Tibial nerve (tissue), 4 donors: ENCODE measurements at regions not wholly inside any gene's neighbourhood (a gene's known extent, or its start where the extent isn't known, plus 50 kb on each side); places are given as distances from the start of the nearest gene placed in this dataset.

ENCODE experiments used
- DNase-seq, 2 donors: peaks; one replicate each; pipeline ENCODE4 v3.0.0-alpha.2; 2019; ENCODE audit warnings: low spot score in 2 of 2
- H3K27ac ChIP-seq, 4 donors: fragments of 200-600 bp; sonication (generic) in 3 of 4; one replicate each; pipeline ENCODE4 v1.5.1; 2017 to 2019; ENCODE audit warnings: mild to moderate bottlenecking in 1 of 4
- H3K27me3 ChIP-seq, 2 donors: fragments of 200-600 bp; sonication (generic) in 1 of 2; one replicate each; pipeline versions ENCODE4 v1.5.1 to v1.6.0; 2017 to 2019
- H3K36me3 ChIP-seq, 3 donors: fragments of 200-600 bp; sonication (generic); one replicate each; pipeline ENCODE4 v1.5.1; 2018 to 2019
- H3K4me1 ChIP-seq, 4 donors: fragments of 200-600 bp; sonication (generic) in 3 of 4; one replicate each; pipeline ENCODE4 v1.5.1; 2017 to 2019
- H3K4me3 ChIP-seq, 4 donors: fragments of 200-600 bp; sonication (generic) in 3 of 4; one replicate each; pipeline ENCODE4 v1.5.1; 2017 to 2019; ENCODE audit warnings: mild to moderate bottlenecking in 1 of 4, moderate library complexity in 1 of 4
- H3K9me3 ChIP-seq, 4 donors: fragments of 200-600 bp; sonication (generic) in 3 of 4; one replicate each; pipeline ENCODE4 v1.5.1; 2017 to 2019
- EP300 ChIP-seq, 2 donors: sonication (generic); formaldehyde crosslinking; IDR thresholded peaks; one replicate each; pipeline ENCODE4 v1.6.1; 2017; ENCODE audit warnings: antibody characterized with exemption in 2 of 2, mild to moderate bottlenecking in 1 of 2
- POLR2A ChIP-seq, 2 donors: fragments of 450-650 bp; IDR thresholded peaks; one replicate each; pipeline ENCODE4 v1.6.1; 2017; ENCODE audit warnings: antibody characterized with exemption in 2 of 2, mild to moderate bottlenecking in 2 of 2, moderate library complexity in 2 of 2
- WGBS, 2 donors: methylation state at CpG; one replicate each; pipeline ENCODE4 v1.1.5; 2018; 5-methylcytosine and 5-hydroxymethylcytosine counted together
- TF ChIP-seq, protein P1 (sequence below), 5 experiments: fragments of 200-600 bp in 3 of 5; fragments of 450-650 bp in 2 of 5; sonication (generic) in 3 of 5; IDR thresholded peaks; one replicate each; pipeline ENCODE4 v1.5.1; 2016 to 2019; ENCODE audit warnings: antibody characterized with exemption in 5 of 5, mild to moderate bottlenecking in 3 of 5, moderate library complexity in 2 of 5

DNA sequence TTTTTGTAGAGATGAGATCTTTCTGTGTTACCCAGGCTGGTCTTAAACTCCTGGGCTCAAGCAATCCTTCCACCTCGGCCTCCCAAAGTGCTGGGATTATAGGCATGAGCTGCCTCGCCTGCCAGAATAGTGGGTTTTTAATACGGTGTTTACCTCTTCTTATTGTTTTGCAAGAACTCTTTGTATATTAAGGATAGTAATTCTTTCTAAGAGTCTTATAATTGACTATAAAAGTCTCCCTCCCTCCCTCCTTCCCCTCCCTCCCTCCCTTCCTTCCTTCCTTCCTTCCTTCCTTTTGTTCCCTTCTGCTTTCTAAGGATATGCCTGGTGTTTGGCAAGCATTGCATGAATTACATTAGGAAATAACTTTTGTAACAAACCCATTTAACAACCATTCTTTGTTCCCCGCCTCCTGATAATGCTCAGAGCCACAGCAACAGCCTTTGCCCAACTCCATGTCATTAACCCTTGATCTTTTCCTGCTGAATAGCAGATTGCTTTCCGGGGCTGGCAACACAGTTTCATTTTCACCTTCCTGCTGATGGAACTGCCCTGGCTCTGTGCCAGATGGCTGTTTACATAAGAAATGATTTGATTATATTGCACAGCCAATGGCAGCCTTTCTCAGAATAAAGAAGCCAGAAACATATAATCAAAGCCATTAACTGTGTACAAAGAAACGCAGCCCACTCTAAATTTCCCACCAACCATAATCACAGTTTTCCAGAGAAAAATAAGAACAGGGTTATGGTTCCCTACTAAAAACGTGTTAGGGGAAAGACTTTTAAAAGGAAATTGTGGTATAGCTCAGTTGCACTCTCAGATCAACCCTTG lies 143.7 kb upstream of the PTPN1 start:
- Histone ChIP-seq H3K27ac (peak overlapping the region in 1 of 4 donors; percentile 28), H3K27me3 (no peaks in the 10 kb centered on the region), H3K9me3 (peaks cover 0 to 4% (median 0%) of the 10 kb centered on the region in 4 donors), H3K4me3 (no peak overlapping the region), H3K4me1 (peaks cover 0 to 5% (median 2%) of the 10 kb centered on the region in 4 donors), H3K36me3 (no peaks in the 10 kb centered on the region)
- WGBS, 2 donors: 41 to 42% methylated on average over 7 of the region's 7 CpGs
- TF ChIP-seq EP300 (IDR thresholded peaks at IDR 0.05): peak in 1 of 2 donors; percentile 76
- TF ChIP-seq POLR2A (IDR thresholded peaks at IDR 0.05): no peak
- DNase-seq: peak in 1 of 2 donors; percentile 67

DNA sequence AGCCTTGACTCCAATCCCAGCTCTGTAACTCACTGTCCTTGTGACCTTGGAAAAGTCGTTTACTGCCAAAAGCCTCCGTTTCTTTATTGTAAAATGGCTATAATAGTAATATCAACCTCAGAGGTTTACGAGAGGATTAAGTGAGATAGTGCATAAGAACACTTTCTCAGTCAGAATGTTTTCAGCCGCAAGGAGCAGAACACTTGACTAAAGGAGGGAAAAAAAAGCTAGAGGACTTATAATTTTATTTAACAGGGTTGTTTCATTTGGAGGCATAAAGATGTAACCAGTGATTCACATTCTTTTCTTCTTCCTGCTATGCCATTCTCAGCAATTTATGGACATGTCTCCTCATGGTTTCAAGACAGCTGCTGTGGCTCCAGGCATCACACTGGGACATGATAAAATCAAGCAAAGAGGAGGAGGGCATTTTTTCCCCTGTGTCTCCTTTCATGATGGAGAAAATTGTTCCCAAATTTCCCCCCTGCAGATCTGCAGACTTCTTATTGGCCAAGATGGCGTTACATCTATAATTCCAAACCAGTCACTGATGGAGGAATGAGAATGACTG lies 143.0 kb upstream of the PTPN1 start:
- Histone ChIP-seq H3K4me3 (no peak overlapping the region), H3K9me3 (peaks cover 0 to 4% (median 0%) of the 10 kb centered on the region in 4 donors), H3K27me3 (no peaks in the 10 kb centered on the region), H3K27ac (no peak overlapping the region), H3K4me1 (peaks cover 0 to 5% (median 2%) of the 10 kb centered on the region in 4 donors), H3K36me3 (no peaks in the 10 kb centered on the region)
- no peak for DNase-seq
- no peak for TF ChIP-seq EP300 (IDR thresholded peaks at IDR 0.05)
- TF ChIP-seq, protein P1, sequence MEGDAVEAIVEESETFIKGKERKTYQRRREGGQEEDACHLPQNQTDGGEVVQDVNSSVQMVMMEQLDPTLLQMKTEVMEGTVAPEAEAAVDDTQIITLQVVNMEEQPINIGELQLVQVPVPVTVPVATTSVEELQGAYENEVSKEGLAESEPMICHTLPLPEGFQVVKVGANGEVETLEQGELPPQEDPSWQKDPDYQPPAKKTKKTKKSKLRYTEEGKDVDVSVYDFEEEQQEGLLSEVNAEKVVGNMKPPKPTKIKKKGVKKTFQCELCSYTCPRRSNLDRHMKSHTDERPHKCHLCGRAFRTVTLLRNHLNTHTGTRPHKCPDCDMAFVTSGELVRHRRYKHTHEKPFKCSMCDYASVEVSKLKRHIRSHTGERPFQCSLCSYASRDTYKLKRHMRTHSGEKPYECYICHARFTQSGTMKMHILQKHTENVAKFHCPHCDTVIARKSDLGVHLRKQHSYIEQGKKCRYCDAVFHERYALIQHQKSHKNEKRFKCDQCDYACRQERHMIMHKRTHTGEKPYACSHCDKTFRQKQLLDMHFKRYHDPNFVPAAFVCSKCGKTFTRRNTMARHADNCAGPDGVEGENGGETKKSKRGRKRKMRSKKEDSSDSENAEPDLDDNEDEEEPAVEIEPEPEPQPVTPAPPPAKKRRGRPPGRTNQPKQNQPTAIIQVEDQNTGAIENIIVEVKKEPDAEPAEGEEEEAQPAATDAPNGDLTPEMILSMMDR (IDR thresholded peaks at IDR 0.05): no peak
- no peak for TF ChIP-seq POLR2A (IDR thresholded peaks at IDR 0.05)
- WGBS, 2 donors: 63 to 69% methylated on average over 5 of the region's 5 CpGs

DNA sequence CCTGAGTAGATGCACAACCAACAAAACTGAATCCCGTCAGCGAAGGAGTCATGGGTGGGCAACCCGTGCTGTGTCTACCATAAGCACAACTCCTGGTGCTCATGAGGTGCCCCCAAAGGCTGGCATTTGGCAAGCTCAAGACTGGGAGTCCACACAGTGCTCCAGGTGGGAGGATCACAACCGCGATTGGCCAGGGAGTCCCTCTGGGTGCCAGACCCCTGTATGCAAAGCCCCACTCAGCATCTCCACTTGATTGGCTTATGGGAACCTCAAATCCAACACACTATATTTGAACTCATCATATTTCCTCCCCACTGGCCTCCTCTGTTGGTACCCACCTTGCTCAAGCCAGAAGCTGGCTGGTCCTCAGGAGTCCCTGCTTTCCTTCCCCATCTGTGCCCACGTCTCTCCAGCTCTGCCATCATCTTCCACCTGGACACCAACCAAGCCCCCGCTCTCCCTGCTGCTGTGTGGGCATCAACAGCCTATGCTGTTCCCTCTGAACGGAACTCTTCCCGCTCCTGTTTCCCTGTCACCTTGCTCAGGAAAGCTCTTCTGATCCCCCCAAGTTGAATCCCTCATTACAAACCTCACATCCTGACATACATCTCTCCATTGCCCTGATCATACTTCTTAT lies 142.3 kb upstream of the PTPN1 start:
- 95 to 97% methylated on average over 9 of the region's 9 CpGs for WGBS, 2 donors
- H3K27me3 ChIP-seq: no peaks in the 10 kb centered on the region
- no peak overlapping the region for H3K4me3 ChIP-seq
- H3K4me1 ChIP-seq: peaks cover 0 to 5% (median 2%) of the 10 kb centered on the region in 4 donors
- H3K9me3 ChIP-seq: peaks cover 0 to 4% (median 0%) of the 10 kb centered on the region in 4 donors
- DNase-seq: no peak
- H3K36me3 ChIP-seq: no peaks in the 10 kb centered on the region
- no peak for TF ChIP-seq POLR2A (IDR thresholded peaks at IDR 0.05)
- no peak for TF ChIP-seq EP300 (IDR thresholded peaks at IDR 0.05)
- TF ChIP-seq, protein P1 (IDR thresholded peaks at IDR 0.05): no peak
- no peak overlapping the region for H3K27ac ChIP-seq

DNA sequence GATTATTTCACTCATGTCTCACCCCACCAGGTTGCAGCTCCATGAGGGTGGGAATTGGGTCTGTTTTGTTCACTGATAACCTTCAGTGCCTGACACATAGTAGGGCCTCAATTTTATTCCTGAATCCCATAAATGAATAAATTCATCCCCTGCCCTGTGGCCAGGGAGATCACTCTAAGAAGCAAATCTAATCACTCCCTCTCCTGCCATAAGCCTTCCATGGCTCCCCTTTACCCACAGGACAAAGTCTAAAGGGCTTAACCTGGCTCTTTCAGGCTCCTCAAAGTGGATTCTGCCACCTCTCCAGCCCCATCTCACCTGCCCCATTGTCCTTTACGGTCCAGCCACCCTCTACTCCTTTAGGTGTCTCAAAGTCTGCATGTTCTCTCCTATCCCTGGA lies 141.8 kb upstream of the PTPN1 start:
- H3K27ac ChIP-seq: no peak overlapping the region
- no peaks in the 10 kb centered on the region for H3K36me3 ChIP-seq
- H3K9me3 ChIP-seq: peaks cover 0 to 4% (median 0%) of the 10 kb centered on the region in 4 donors
- H3K4me1 ChIP-seq: peaks cover 0 to 5% (median 2%) of the 10 kb centered on the region in 4 donors
- H3K4me3 ChIP-seq: no peak overlapping the region
- DNase-seq: no peak
- TF ChIP-seq EP300 (IDR thresholded peaks at IDR 0.05) (no peak), POLR2A (IDR thresholded peaks at IDR 0.05) (no peak)
- TF ChIP-seq, protein P1 (IDR thresholded peaks at IDR 0.05): no peak
- WGBS, 2 donors: 89 to 90% methylated on average over 1 of the region's 1 CpG
- no peaks in the 10 kb centered on the region for H3K27me3 ChIP-seq

DNA sequence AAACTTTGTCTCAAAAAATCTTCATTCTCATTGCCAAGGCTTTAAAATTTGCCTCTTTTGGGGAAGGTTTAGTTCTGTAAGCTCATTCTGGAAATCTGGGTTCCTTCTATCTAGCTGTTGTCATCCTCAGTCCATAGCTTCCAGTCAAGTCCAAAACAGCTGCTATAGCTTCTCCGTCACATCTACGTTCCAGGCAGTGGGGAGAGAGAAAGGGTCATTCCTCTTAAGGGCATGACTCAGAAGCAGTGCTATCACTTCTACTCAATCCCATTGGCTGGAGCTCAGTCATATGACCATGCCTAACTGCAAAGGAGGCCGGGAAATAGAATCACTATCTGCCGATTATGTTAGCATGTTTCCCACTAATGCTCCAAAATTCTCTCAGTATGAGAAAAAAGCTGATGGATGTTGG lies 141.4 kb upstream of the PTPN1 start:
- WGBS, 2 donors: 83 to 87% methylated on average over 4 of the region's 4 CpGs
- DNase-seq: no peak
- no peaks in the 10 kb centered on the region for H3K36me3 ChIP-seq
- H3K27me3 ChIP-seq: no peaks in the 10 kb centered on the region
- H3K27ac ChIP-seq: peak overlapping the region in 1 of 4 donors; percentile 40
- H3K4me3 ChIP-seq: no peak overlapping the region
- TF ChIP-seq, protein P1 (IDR thresholded peaks at IDR 0.05): no peak
- no peak for TF ChIP-seq EP300 (IDR thresholded peaks at IDR 0.05)
- TF ChIP-seq POLR2A (IDR thresholded peaks at IDR 0.05): no peak
- peaks cover 0 to 4% (median 0%) of the 10 kb centered on the region in 4 donors for H3K9me3 ChIP-seq
- H3K4me1 ChIP-seq: peaks cover 0 to 5% (median 2%) of the 10 kb centered on the region in 4 donors
